Body of pancreas (tissue), 4 donors: ENCODE measurements at regions not wholly inside any gene's neighbourhood (a gene's known extent, or its start where the extent isn't known, plus 50 kb on each side); places are given as distances from the start of the nearest gene placed in this dataset.

Experiments
- ATAC-seq: fragments of 150-250 bp; one replicate; pipeline ENCODE4 v1.9.1; 2016
- DNase-seq, 4 donors: peaks; one replicate each; pipeline ENCODE4 v3.0.0-alpha.2; 2019
- H3K27ac ChIP-seq, 4 donors: fragments of 200-600 bp; sonication (generic); 1 replicate in 3 of 4; 2 replicates in 1 of 4; pipeline versions ENCODE4 v1.5.1 to v1.6.1; 2016 to 2019; ENCODE audit warnings: mild to moderate bottlenecking in 1 of 4, mixed read lengths in 1 of 4, moderate library complexity in 1 of 4
- H3K27me3 ChIP-seq, 2 donors: fragments of 200-600 bp; sonication (generic); one replicate each; pipeline ENCODE4 v1.6.0; 2016; ENCODE audit warnings: mild to moderate bottlenecking in 1 of 2
- H3K36me3 ChIP-seq, 2 donors: fragments of 200-600 bp; sonication (generic); replicated peaks in 1 of 2; 2 replicates each; pipeline ENCODE4 v1.5.1; 2016; ENCODE audit warnings: low read depth in 2 of 2; ENCODE audit not compliant: insufficient read depth in 1 of 2
- H3K4me1 ChIP-seq: fragments of 200-600 bp; sonication (generic); one replicate; pipeline ENCODE4 v1.6.0; 2016
- H3K4me3 ChIP-seq, 2 donors: fragments of 200-600 bp; sonication (generic); 1 replicate in 1 of 2; 2 replicates in 1 of 2; pipeline ENCODE4 v1.5.1; 2016 to 2019
- H3K9me3 ChIP-seq, 3 donors: fragments of 200-600 bp; sonication (generic); 1 replicate in 2 of 3; 2 replicates in 1 of 3; pipeline ENCODE4 v1.5.1; 2016
- CTCF ChIP-seq, 7 experiments: fragments of 450-650 bp in 4 of 7; fragments of 200-600 bp in 3 of 7; sonication (generic) in 3 of 7; IDR thresholded peaks; one replicate each; pipeline ENCODE4 v1.5.1; 2016 to 2019; ENCODE audit warnings: antibody characterized with exemption in 7 of 7
- POLR2A ChIP-seq, 3 donors: fragments of 450-650 bp; IDR thresholded peaks; one replicate each; pipeline ENCODE4 v1.6.1; 2016; ENCODE audit warnings: antibody characterized with exemption in 3 of 3, mild to moderate bottlenecking in 2 of 3
- WGBS, 2 donors: methylation state at CpG; one replicate each; pipeline ENCODE4 v1.1.5; 2017; 5-methylcytosine and 5-hydroxymethylcytosine counted together
- intact Hi-C: fragments of 100-400 bp; cut with DNase I; formaldehyde crosslinking; loops from one replicate; pipeline ENCODE4 v1.15.1; 2023

DNA sequence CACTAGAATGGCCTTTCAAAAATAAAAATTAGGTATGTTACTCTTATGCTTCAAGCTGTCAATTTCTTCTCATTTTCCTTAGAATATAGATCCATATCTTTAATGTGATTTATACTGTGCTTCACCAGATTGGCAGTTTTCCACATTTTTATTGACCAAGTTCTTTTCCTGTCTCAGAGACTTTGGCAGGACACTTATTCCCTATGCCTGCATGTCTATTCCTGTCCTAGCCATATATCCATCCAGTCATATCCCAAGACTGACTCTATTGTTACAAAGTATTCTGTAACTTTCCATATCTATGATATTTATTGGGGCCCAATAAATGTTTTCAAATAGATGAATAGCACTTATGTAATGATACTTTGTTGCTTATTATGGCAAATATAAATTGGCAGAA, 450.7 kb downstream of the GASK1B start:
- no peaks in the 10 kb centered on the region for H3K36me3 ChIP-seq
- DNase-seq (no peak), ATAC-seq (no peak)
- no peaks in the 10 kb centered on the region for H3K4me1 ChIP-seq
- H3K9me3 ChIP-seq = no peaks in the 10 kb centered on the region
- no peak for TF ChIP-seq CTCF (IDR thresholded peaks at IDR 0.05)
- TF ChIP-seq POLR2A (IDR thresholded peaks at IDR 0.05) = no peak
- H3K27me3 ChIP-seq = no peaks in the 10 kb centered on the region
- intact Hi-C loops = no loop called here
- no peak overlapping the region for H3K27ac ChIP-seq
- H3K4me3 ChIP-seq = no peak overlapping the region

- ATAC-seq = peak; percentile 6
- TF ChIP-seq POLR2A (IDR thresholded peaks at IDR 0.05) = no peak
- TF ChIP-seq CTCF (IDR thresholded peaks at IDR 0.05) = no peak
- no peak for DNase-seq
- Histone ChIP-seq H3K27ac (no peak overlapping the region), H3K9me3 (no peaks in the 10 kb centered on the region), H3K36me3 (no peaks in the 10 kb centered on the region), H3K27me3 (no peaks in the 10 kb centered on the region), H3K4me3 (no peak overlapping the region), H3K4me1 (no peaks in the 10 kb centered on the region)
- 53 to 54% methylated on average over 4 of the region's 4 CpGs for WGBS, 2 donors
- intact Hi-C loops = no loop called here
Observed at GRCh38 chr4:157713342-157713741, 459.5 kb downstream of the GASK1B start.

- intact Hi-C loops = no loop called here
- Histone ChIP-seq H3K4me1 (no peaks in the 10 kb centered on the region), H3K9me3 (no peaks in the 10 kb centered on the region), H3K4me3 (no peak overlapping the region), H3K36me3 (no peaks in the 10 kb centered on the region), H3K27ac (no peak overlapping the region), H3K27me3 (no peaks in the 10 kb centered on the region)
- DNase-seq = no peak
- no peak for ATAC-seq
- WGBS, 2 donors = 32 to 44% methylated on average over 2 of the region's 2 CpGs
- no peak for TF ChIP-seq POLR2A (IDR thresholded peaks at IDR 0.05)
- no peak for TF ChIP-seq CTCF (IDR thresholded peaks at IDR 0.05)
Observed at GRCh38 chr4:157706155-157706554, 466.7 kb downstream of the GASK1B start.

DNA sequence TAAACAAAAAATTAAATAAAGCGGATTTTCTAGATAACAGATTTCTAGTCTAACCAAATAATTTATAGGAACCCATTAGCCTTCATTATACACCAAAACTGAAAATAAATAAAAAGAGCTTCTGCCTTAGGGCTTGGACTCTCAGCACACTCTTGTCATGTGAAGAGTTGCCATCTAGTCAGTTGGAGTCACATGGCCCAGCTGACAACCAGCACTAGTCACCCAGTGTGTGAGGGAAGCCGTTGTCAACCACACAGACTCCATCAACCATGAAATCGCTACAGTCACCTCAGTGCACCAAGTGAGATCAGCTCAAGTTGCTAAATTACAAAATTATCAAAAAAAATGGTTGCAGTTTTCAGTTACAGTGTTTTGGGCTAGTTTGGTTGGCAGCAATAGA, 470.0 kb downstream of the GASK1B start:
- DNase-seq (no peak), ATAC-seq (no peak)
- Histone ChIP-seq H3K27me3 (no peaks in the 10 kb centered on the region), H3K9me3 (no peaks in the 10 kb centered on the region), H3K4me3 (no peak overlapping the region), H3K36me3 (no peaks in the 10 kb centered on the region), H3K27ac (no peak overlapping the region), H3K4me1 (no peaks in the 10 kb centered on the region)
- TF ChIP-seq POLR2A (IDR thresholded peaks at IDR 0.05) (no peak), CTCF (IDR thresholded peaks at IDR 0.05) (no peak)
- intact Hi-C loops = no loop called here
- 89 to 98% methylated on average over 3 of the region's 3 CpGs for WGBS, 2 donors

- H3K4me1 ChIP-seq = no peaks in the 10 kb centered on the region
- intact Hi-C loops = no loop called here
- H3K9me3 ChIP-seq = no peaks in the 10 kb centered on the region
- WGBS, 2 donors = 65 to 82% methylated on average over 3 of the region's 3 CpGs
- ATAC-seq (no peak), DNase-seq (no peak)
- no peak overlapping the region for H3K27ac ChIP-seq
- H3K27me3 ChIP-seq = no peaks in the 10 kb centered on the region
- H3K36me3 ChIP-seq = no peaks in the 10 kb centered on the region
- TF ChIP-seq POLR2A (IDR thresholded peaks at IDR 0.05) (no peak), CTCF (IDR thresholded peaks at IDR 0.05) (no peak)
- H3K4me3 ChIP-seq = no peak overlapping the region
Observed at GRCh38 chr4:157701695-157701994, 471.2 kb downstream of the GASK1B start.
